NCI-H524 treated with DMSO at 0.1 percent for 48 hours (cell line): ENCODE measurements at regions not wholly inside any gene's neighbourhood (a gene's known extent, or its start where the extent isn't known, plus 50 kb on each side); places are given as distances from the start of the nearest gene placed in this dataset.

ENCODE experiments used
- DNase-seq: peaks from one replicate; lab custom pipeline; 2025; lab: John Stamatoyannopoulos, UW

- DNase-seq, result no peak
Measured at GRCh38 chr10:120641695-120642094, 184.7 kb downstream of the PLPP4 start.

- DNase-seq, result no peak
Measured at GRCh38 chr10:120643351-120643750, 186.3 kb downstream of the PLPP4 start.

DNA sequence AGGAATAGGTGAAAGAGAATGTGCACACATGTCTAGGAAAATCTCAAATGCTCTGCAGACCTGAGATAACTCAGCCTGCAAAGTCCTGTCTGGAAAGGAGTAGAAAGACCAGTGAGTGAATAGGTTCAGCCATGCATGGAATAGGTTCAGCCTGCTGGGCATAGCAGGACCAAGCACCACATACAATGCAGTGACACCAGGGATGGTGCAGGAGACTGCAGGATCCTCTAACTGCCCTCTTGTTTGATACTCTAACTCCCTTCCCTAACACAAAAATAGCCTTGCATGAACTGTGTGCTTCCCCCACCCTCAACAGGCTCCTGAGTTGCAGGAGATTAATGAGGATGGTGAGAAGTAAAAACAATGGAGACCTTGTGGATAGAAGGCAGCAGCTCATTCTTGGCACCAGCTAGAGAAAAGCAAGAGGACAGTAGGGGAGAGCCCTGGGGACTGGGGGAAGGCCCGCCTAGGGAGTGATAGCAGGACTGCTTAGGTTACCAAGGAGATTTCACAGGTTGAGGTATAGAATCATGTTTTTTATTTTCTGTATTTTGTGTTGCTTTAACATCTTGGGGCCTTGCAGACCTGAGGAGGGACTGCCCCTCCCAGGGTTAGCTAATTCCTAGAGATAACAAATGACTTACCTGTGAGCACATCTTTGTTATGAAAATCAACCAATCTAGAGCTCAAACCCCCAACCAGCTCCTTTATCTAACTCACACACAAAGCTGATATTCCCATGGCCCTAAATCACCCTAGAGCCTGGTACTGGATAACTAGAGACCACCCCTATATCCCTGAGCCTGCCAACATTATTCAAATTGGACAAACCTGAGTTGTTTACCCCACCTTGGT, 187.8 kb downstream of the PLPP4 start:
- no peak for DNase-seq

- no peak for DNase-seq
Measured at GRCh38 chr10:120646159-120646732, 189.2 kb downstream of the PLPP4 start.

- DNase-seq, result no peak
Measured at GRCh38 chr10:120646738-120647456, 189.9 kb downstream of the PLPP4 start.

DNA sequence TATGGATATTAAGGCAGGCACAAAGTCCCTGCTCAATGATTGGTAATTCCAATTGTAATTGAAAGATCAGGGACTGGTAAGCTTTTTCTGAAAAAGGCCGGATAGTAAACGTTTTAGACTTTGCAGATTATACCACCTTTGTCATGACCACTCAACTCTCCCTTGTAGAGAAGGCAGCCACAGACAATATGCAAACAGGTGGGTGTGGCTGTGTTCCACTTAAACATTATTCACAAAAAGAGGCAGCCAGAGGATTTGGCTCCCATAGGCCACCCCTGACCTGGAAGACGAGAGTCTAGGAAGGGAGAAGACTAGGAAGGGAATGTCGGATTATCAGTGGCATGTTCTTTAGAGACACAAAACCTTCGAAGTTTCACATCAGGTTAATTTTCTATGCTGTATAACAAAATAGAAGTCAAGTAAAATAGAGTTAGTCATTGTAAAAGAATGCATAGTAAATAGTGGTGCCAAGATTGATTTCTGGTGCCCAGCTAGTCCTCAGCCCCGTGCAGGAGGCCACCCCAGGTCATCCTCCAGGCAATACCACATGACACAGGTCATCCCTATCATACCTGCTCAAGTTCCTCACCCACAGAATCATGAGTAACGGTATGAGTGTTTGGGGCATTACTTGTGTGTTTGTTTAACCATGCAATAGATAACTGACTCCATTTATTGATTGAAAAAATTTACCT, 193.8 kb downstream of the PLPP4 start:
- DNase-seq, result no peak

- DNase-seq, result no peak
Measured at GRCh38 chr10:120656107-120656506, 195.1 kb upstream of the WDR11 start.

DNA sequence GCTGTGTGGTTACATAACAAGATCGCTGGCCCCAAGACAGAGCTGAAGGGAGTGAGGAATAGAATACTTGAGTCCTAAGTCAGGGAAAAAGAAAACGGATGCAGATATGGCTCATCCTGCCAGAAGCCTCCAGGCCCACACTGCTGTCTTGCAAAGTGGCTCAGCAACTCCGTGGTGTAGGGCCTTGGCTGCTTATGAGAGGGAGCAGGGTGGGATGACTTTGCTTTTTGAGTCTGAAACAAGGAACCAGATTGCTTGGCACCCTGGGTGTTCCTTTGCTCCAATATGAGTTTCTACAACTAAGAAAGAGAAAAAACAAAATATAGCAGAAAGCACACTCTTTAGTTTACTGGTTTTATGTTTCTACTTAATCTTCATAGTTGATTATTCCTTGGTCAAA, 193.8 kb upstream of the WDR11 start:
- no peak for DNase-seq

DNA sequence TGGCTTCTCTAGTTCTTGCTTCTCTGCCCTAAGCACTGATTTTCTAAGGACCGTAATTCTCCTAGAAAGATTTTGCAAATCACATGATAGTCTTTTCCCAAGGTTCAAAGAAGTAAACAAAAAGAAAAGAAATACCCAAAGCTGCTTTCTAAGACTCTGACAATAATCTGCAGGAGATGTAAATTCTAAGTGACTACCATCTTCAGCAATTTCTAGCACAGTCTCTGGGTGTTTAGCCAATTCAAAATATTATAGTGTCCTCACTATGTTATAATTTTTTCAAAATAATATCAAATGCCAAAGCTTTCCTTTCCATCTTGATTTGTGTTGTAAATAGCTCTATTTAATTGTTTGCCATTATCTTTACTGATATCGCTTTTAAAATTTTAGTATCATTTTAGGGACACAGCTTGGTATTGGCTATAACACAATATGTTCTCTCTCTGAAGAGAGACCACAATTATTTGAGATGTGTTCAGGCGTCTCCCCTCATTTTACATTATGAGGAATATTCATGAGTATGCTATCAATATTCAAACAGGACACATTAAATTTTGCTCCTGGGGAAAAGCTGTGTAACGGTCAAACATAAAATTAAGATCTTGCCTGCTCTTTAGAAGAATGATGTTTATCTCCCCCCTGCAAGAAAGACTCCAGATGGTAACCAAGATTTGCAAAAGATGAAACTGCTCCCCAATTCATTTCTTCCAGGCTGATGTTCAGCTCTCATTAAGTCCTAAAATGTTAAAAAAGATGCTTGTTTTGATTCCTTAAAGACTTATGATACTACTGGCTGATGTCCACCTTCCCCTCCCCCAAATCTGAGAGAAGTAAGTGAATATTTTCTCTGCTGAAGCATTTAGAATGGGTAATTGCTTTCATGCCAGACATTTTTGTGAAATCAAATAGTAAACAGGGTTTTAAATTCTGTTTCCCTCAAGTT, 191.9 kb upstream of the WDR11 start:
- DNase-seq, result no peak

- no peak for DNase-seq
Measured at GRCh38 chr10:120666308-120666707, 184.9 kb upstream of the WDR11 start.

GRCh38 chr10:120667276-120667675, 183.9 kb upstream of the WDR11 start:
- no peak for DNase-seq

DNA sequence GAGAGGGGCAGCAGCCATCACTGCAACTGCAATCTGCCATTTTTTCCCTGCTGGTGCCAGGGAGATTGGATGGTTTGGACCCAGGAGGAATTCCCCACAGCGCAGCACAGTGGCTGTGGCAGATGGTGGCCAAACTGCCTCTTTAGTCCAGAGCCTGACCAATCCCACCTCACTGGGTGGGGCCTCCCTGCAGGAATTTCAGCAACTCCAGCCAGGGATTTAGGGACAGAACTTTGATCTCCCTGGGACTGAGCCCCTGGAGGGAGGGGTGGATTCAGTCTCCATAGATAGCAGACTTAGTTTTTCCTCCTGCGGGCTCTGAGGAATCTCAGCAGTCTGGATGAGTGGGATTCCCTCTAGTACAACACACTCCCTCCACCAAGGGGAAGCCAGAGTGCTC, 179.7 kb upstream of the WDR11 start:
- no peak for DNase-seq

GRCh38 chr10:120683454-120683853, 167.7 kb upstream of the WDR11 start:
- no peak for DNase-seq

DNA sequence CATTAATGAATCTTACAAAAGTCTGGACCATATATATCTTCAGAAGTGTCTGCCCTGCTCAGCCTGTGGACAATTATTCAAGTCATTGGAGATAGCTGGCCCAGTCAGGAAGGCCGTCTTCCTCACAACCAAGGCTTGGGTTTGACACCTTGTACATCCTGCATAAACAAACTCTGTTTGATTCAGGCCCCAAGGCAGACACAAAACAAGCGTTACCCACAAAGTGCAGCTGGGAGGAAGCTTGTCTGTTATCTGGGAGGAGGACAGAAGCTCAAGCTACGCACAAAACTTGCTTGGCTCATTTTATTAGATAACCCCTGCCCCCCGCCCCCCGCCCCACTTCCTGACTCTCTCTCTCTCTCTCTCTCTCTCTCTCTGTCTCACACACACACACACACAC, 166.9 kb upstream of the WDR11 start:
- no peak for DNase-seq

GRCh38 chr10:120685136-120685535, 166.0 kb upstream of the WDR11 start:
- DNase-seq, result no peak

- no peak for DNase-seq
Measured at GRCh38 chr10:120688928-120689327, 162.2 kb upstream of the WDR11 start.

DNA sequence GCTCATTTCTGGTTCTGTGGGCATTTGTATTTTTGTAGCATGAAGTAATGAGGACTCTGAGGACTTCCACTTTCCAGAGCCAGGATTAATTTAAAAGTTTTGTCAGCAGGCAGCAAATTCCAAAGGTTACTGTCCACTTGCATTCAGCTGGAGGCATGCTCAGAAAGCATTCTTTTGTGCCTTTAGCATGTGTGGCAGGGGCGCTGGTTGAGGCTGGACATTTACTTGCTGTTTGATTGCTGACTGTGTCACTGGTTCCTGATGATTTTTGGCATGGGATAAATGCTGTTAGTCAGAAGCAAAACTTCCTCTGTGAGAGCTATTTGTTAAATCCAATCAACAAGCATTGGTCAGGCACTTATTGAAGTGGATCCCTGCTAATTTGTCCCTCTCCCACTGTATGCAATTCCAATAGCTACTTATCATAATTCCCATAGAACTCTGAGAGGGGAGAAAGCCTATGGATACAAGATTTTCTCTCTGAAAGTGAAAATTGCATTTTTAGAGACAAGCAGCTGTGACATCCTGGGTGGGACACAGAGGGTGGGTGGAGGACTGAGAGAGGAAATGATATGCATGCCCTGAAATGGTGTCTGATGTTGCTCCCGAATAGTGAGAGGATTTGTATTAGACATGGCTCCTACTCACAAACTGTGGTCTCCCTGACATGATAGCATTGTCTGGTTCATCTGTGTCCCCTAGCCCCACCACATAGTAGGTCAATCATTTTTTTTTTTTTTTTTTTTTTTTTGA, 161.2 kb upstream of the WDR11 start:
- no peak for DNase-seq

- DNase-seq, result no peak
Measured at GRCh38 chr10:120691625-120692024, 159.5 kb upstream of the WDR11 start.

DNA sequence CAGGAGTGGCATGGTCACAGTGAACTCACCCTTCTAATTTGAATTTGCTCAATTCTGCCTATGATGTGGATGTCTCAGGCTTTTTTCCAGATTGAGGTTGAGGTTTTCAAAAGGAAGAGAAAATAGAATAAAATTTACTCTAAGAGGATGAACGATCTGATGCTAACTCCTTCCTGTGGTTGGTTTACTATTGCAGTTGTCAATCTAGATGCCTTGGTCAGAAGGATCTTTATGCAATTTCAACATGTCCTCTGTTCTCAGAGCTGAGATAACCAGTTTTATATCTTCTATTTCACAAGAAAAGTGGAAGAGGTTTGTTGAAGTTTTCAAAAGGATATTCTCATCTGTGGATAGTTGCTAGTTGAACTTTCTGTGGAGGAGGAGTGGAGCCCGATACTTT, 150.7 kb upstream of the WDR11 start:
- no peak for DNase-seq

GRCh38 chr10:120701381-120701780, 149.8 kb upstream of the WDR11 start:
- no peak for DNase-seq

DNA sequence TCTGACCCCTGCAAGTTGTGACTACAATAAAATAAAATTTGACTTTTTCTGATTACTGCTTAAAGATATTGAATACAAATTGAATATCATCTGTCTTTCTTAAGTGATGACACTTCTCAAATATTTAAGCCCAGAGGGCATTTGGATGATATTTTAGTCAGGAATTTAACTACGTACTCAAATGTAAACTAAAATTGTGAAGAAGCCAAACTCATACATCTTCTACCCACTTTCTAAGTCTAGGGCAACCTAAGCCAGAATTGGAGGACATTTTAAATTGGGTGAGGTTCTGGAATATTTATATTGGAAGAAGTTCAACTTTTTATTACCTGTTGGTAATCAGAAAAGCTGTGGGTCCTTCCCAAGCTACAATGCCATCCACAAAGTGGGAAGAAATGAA, 149.1 kb upstream of the WDR11 start:
- DNase-seq, result no peak
